ENCODE measurements at regions not wholly inside any gene's neighbourhood (a gene's known extent, or its start where the extent isn't known, plus 50 kb on each side); places are given as distances from the start of the nearest gene placed in this dataset.

- TF ChIP-seq CTCF (optimal IDR thresholded peaks at IDR 0.05 in 1 of 3, IDR thresholded peaks at IDR 0.05 in 1 of 3, conservative IDR thresholded peaks at IDR 0.05 in 1 of 3; ENCODE audit: extremely low read depth in 1 of 3, insufficient read depth in 2 of 3, low read length in 3 of 3): no peak
- no peak for TF ChIP-seq EZH2 (IDR thresholded peaks at IDR 0.05; ENCODE audit: low read length)
Measured at GRCh38 chr15:66929843-66930402, 135.5 kb upstream of the SMAD3 start.
